HUDEP-2 (cell line): ENCODE measurements at regions not wholly inside any gene's neighbourhood (a gene's known extent, or its start where the extent isn't known, plus 50 kb on each side); places are given as distances from the start of the nearest gene placed in this dataset.
"Not testable (repeated sequence)": the region's sequence is repeated elsewhere in the genome, so short reads cannot be mapped to it uniquely, and the experiment has no call there.

Experiments used
- DNase-seq, 76 experiments: peaks; one replicate each; lab custom pipeline; 2025; ENCODE audit not compliant: unreplicated experiment in 76 of 76; lab: John Stamatoyannopoulos, UW

- no peak for DNase-seq
Observed at GRCh38 chr13:109345433-109345941, 440.9 kb downstream of the IRS2 start.

GRCh38 chr13:109344552-109345157 lies 441.7 kb downstream of the IRS2 start:
- no peak for DNase-seq

GRCh38 chr13:109336730-109337129 lies 449.7 kb downstream of the IRS2 start:
- no peak for DNase-seq

- DNase-seq, result no peak
Observed at GRCh38 chr13:109333893-109334651, 452.3 kb downstream of the IRS2 start.

- no peak for DNase-seq
Observed at GRCh38 chr13:109332506-109333499, 453.6 kb downstream of the IRS2 start.

- no peak for DNase-seq
Observed at GRCh38 chr13:109331898-109332297, 454.5 kb downstream of the IRS2 start.

- DNase-seq, result no peak
Observed at GRCh38 chr13:109331011-109331433, 455.4 kb downstream of the IRS2 start.

GRCh38 chr13:109330123-109330522 lies 456.3 kb downstream of the IRS2 start:
- DNase-seq, result no peak

- no peak for DNase-seq
Observed at GRCh38 chr13:109329175-109329574, 457.2 kb downstream of the IRS2 start.

GRCh38 chr13:109326601-109327000 lies 459.8 kb downstream of the IRS2 start:
- DNase-seq, result no peak

- no peak for DNase-seq
Observed at GRCh38 chr13:109323338-109323737, 463.0 kb downstream of the IRS2 start.

GRCh38 chr13:109318945-109319590 lies 467.3 kb downstream of the IRS2 start:
- DNase-seq, result no peak

GRCh38 chr13:109315481-109315880 lies 470.9 kb downstream of the IRS2 start:
- no peak for DNase-seq

GRCh38 chr13:109314101-109314500 lies 472.3 kb downstream of the IRS2 start:
- no peak for DNase-seq

GRCh38 chr13:109312399-109312798 lies 474.0 kb downstream of the IRS2 start:
- DNase-seq, result no peak

- not testable (repeated sequence) for DNase-seq
Observed at GRCh38 chr13:109311431-109311976, 474.9 kb downstream of the IRS2 start.

- DNase-seq, result no peak
Observed at GRCh38 chr13:109309625-109310363, 476.6 kb downstream of the IRS2 start.

- DNase-seq, result no peak
Observed at GRCh38 chr13:109307027-109307426, 479.4 kb downstream of the IRS2 start.

- DNase-seq, result no peak
Observed at GRCh38 chr13:109301726-109302125, 484.7 kb downstream of the IRS2 start.
